Activated naive CD8-positive, alpha-beta T cell treated with anti-CD3 and anti-CD28 coated beads for 36 hours (primary cell): ENCODE measurements at regions not wholly inside any gene's neighbourhood (a gene's known extent, or its start where the extent isn't known, plus 50 kb on each side); places are given as distances from the start of the nearest gene placed in this dataset.
"Not testable (repeated sequence)": the region's sequence is repeated elsewhere in the genome, so short reads cannot be mapped to it uniquely, and the experiment has no call there.

ENCODE experiments used
- DNase-seq: peaks from one replicate; pipeline ENCODE4 v3.0.0; 2021
- H3K27ac Mint-ChIP-seq: one replicate; pipeline ENCODE4 v1.8.0; 2022; ENCODE audit warnings: mild to moderate bottlenecking, moderate library complexity, mixed read lengths
- H3K27me3 Mint-ChIP-seq: one replicate; pipeline ENCODE4 v1.8.0; 2022; ENCODE audit warnings: mild to moderate bottlenecking, mixed read lengths
- H3K36me3 Mint-ChIP-seq: one replicate; pipeline ENCODE4 v1.8.0; 2021; ENCODE audit warnings: mild to moderate bottlenecking, mixed read lengths
- H3K4me1 Mint-ChIP-seq: one replicate; pipeline ENCODE4 v1.8.0; 2021; ENCODE audit warnings: mixed read lengths
- H3K4me3 Mint-ChIP-seq: one replicate; pipeline ENCODE4 v1.8.0; 2022; ENCODE audit warnings: mild to moderate bottlenecking, moderate library complexity, mixed read lengths
- H3K9me3 Mint-ChIP-seq: one replicate; pipeline ENCODE4 v1.8.0; 2022; ENCODE audit warnings: mixed read lengths

- Mint-ChIP-seq H3K4me3 (no peak overlapping the region), H3K9me3 (peaks cover 6% of the 10 kb centered on the region), H3K4me1 (no peaks in the 10 kb centered on the region), H3K27me3 (no peaks in the 10 kb centered on the region), H3K27ac (no peak overlapping the region), H3K36me3 (peaks cover 3% of the 10 kb centered on the region)
- no peak for DNase-seq
Observed at GRCh38 chr9:31520301-31521085, 864.0 kb upstream of the ACO1 start.

- no peaks in the 10 kb centered on the region for H3K4me1 Mint-ChIP-seq
- H3K27ac Mint-ChIP-seq: no peak overlapping the region
- H3K4me3 Mint-ChIP-seq: no peak overlapping the region
- peaks cover 1% of the 10 kb centered on the region for H3K9me3 Mint-ChIP-seq
- H3K36me3 Mint-ChIP-seq: no peaks in the 10 kb centered on the region
- no peaks in the 10 kb centered on the region for H3K27me3 Mint-ChIP-seq
- no peak for DNase-seq
Observed at GRCh38 chr9:31535651-31536050, 848.8 kb upstream of the ACO1 start.

GRCh38 chr9:31536471-31536870 is 848.0 kb upstream of the ACO1 start:
- DNase-seq: no peak
- Mint-ChIP-seq H3K27me3 (no peaks in the 10 kb centered on the region), H3K4me3 (no peak overlapping the region), H3K27ac (no peak overlapping the region), H3K4me1 (no peaks in the 10 kb centered on the region), H3K9me3 (peaks cover 1% of the 10 kb centered on the region), H3K36me3 (no peaks in the 10 kb centered on the region)

GRCh38 chr9:31541721-31542281 is 842.6 kb upstream of the ACO1 start:
- H3K4me1 Mint-ChIP-seq: peaks cover 7% of the 10 kb centered on the region
- no peak for DNase-seq
- no peak overlapping the region for H3K27ac Mint-ChIP-seq
- no peaks in the 10 kb centered on the region for H3K27me3 Mint-ChIP-seq
- H3K36me3 Mint-ChIP-seq: no peaks in the 10 kb centered on the region
- H3K9me3 Mint-ChIP-seq: no peaks in the 10 kb centered on the region
- H3K4me3 Mint-ChIP-seq: no peak overlapping the region

- Mint-ChIP-seq H3K4me3 (no peak overlapping the region), H3K27ac (no peak overlapping the region), H3K9me3 (no peaks in the 10 kb centered on the region), H3K4me1 (peaks cover 7% of the 10 kb centered on the region), H3K36me3 (no peaks in the 10 kb centered on the region), H3K27me3 (no peaks in the 10 kb centered on the region)
- DNase-seq: no peak
Observed at GRCh38 chr9:31542384-31543055, 841.9 kb upstream of the ACO1 start.

- Mint-ChIP-seq H3K36me3 (peaks cover 4% of the 10 kb centered on the region), H3K9me3 (no peaks in the 10 kb centered on the region), H3K4me1 (no peaks in the 10 kb centered on the region), H3K27ac (no peak overlapping the region), H3K27me3 (no peaks in the 10 kb centered on the region), H3K4me3 (no peak overlapping the region)
- no peak for DNase-seq
Observed at GRCh38 chr9:31554941-31555340, 829.5 kb upstream of the ACO1 start.

GRCh38 chr9:31556667-31557463 is 827.6 kb upstream of the ACO1 start:
- DNase-seq: no peak
- peaks cover 2% of the 10 kb centered on the region for H3K9me3 Mint-ChIP-seq
- H3K4me3 Mint-ChIP-seq: no peak overlapping the region
- no peaks in the 10 kb centered on the region for H3K4me1 Mint-ChIP-seq
- no peaks in the 10 kb centered on the region for H3K27me3 Mint-ChIP-seq
- no peak overlapping the region for H3K27ac Mint-ChIP-seq
- peaks cover 4% of the 10 kb centered on the region for H3K36me3 Mint-ChIP-seq

- not testable (repeated sequence) for H3K9me3 Mint-ChIP-seq, H3K36me3 Mint-ChIP-seq, H3K4me1 Mint-ChIP-seq, H3K27ac Mint-ChIP-seq, H3K27me3 Mint-ChIP-seq, H3K4me3 Mint-ChIP-seq, DNase-seq
Observed at GRCh38 chr9:31572190-31572589, 812.3 kb upstream of the ACO1 start.

- DNase-seq: no peak
- Mint-ChIP-seq H3K27ac (no peak overlapping the region), H3K36me3 (peaks cover 2% of the 10 kb centered on the region), H3K4me1 (no peaks in the 10 kb centered on the region), H3K27me3 (no peaks in the 10 kb centered on the region), H3K9me3 (peaks cover 7% of the 10 kb centered on the region), H3K4me3 (no peak overlapping the region)
Observed at GRCh38 chr9:31573561-31573960, 810.9 kb upstream of the ACO1 start.

GRCh38 chr9:31574006-31574765 is 810.3 kb upstream of the ACO1 start:
- Mint-ChIP-seq H3K36me3 (peaks cover 2% of the 10 kb centered on the region), H3K27me3 (no peaks in the 10 kb centered on the region)
- no peak for DNase-seq

GRCh38 chr9:31582071-31582470 is 802.4 kb upstream of the ACO1 start:
- no peaks in the 10 kb centered on the region for H3K27me3 Mint-ChIP-seq
- H3K4me1 Mint-ChIP-seq: no peaks in the 10 kb centered on the region
- H3K9me3 Mint-ChIP-seq: peaks cover 3% of the 10 kb centered on the region
- DNase-seq: no peak
- no peak overlapping the region for H3K4me3 Mint-ChIP-seq
- H3K27ac Mint-ChIP-seq: no peak overlapping the region
- peaks cover 2% of the 10 kb centered on the region for H3K36me3 Mint-ChIP-seq

More at GRCh38 chr9:31574006-31574765, 810.3 kb upstream of the ACO1 start:
- Mint-ChIP-seq H3K4me1 (no peaks in the 10 kb centered on the region), H3K27ac (no peak overlapping the region), H3K9me3 (peaks cover 7% of the 10 kb centered on the region), H3K4me3 (no peak overlapping the region)

- DNase-seq: no peak
- Mint-ChIP-seq H3K4me1 (no peaks in the 10 kb centered on the region), H3K9me3 (peaks cover 3% of the 10 kb centered on the region), H3K27ac (no peak overlapping the region), H3K4me3 (no peak overlapping the region), H3K27me3 (no peaks in the 10 kb centered on the region), H3K36me3 (peaks cover 2% of the 10 kb centered on the region)
Observed at GRCh38 chr9:31582561-31582960, 801.9 kb upstream of the ACO1 start.

- Mint-ChIP-seq H3K27ac (no peak overlapping the region), H3K36me3 (peaks cover 2% of the 10 kb centered on the region), H3K27me3 (no peaks in the 10 kb centered on the region), H3K4me1 (no peaks in the 10 kb centered on the region), H3K9me3 (peaks cover 3% of the 10 kb centered on the region), H3K4me3 (no peak overlapping the region)
- DNase-seq: no peak
Observed at GRCh38 chr9:31585158-31585557, 799.3 kb upstream of the ACO1 start.

- Mint-ChIP-seq H3K9me3 (peaks cover 3% of the 10 kb centered on the region), H3K27me3 (no peaks in the 10 kb centered on the region)
Observed at GRCh38 chr9:31587146-31587545, 797.3 kb upstream of the ACO1 start.

More at GRCh38 chr9:31587146-31587545, 797.3 kb upstream of the ACO1 start:
- no peak overlapping the region for H3K4me3 Mint-ChIP-seq
- no peak overlapping the region for H3K27ac Mint-ChIP-seq
- DNase-seq: no peak
- H3K36me3 Mint-ChIP-seq: peaks cover 2% of the 10 kb centered on the region
- no peaks in the 10 kb centered on the region for H3K4me1 Mint-ChIP-seq
